ENCODE measurements at regions not wholly inside any gene's neighbourhood (a gene's known extent, or its start where the extent isn't known, plus 50 kb on each side); places are given as distances from the start of the nearest gene placed in this dataset.
"Not testable (repeated sequence)": the region's sequence is repeated elsewhere in the genome, so short reads cannot be mapped to it uniquely, and the experiment has no call there.

DNA sequence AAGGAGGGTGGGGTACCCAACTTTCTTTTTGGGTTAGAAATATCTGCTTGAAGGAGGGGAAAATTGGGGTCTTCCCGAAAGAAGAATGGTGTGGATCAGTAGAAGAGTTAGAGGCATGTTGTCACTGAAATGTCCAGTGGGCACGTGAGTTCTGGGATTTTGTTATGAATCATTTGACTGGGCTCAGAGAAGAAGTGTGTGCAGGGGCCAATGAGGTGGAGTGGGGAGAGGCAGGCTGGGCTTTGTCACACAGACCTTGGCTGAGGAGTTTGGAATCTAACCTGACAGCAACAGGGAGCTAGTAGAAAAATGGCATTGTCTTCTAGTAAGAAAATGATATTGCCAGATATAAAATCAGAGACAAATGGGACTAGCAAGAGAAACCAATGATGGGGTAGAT lies 436.8 kb downstream of the MFSD1 start:
- DNase-seq, result no peak

GRCh38 chr3:159239059-159239458 lies 437.2 kb downstream of the MFSD1 start:
- no peak for DNase-seq

- no peak for DNase-seq
These were observed 443.1 kb downstream of the MFSD1 start for GRCh38 chr3:159244933-159245332.

GRCh38 chr3:159245871-159246270 lies 444.0 kb downstream of the MFSD1 start:
- DNase-seq, result no peak

GRCh38 chr3:159246385-159246784 lies 444.5 kb downstream of the MFSD1 start:
- DNase-seq, result no peak

- no peak for DNase-seq
These were observed 447.8 kb downstream of the MFSD1 start for GRCh38 chr3:159249472-159250174.

GRCh38 chr3:159250961-159251360 lies 449.1 kb downstream of the MFSD1 start:
- no peak for DNase-seq

- no peak for DNase-seq
These were observed 450.4 kb downstream of the MFSD1 start for GRCh38 chr3:159252274-159252673.

DNA sequence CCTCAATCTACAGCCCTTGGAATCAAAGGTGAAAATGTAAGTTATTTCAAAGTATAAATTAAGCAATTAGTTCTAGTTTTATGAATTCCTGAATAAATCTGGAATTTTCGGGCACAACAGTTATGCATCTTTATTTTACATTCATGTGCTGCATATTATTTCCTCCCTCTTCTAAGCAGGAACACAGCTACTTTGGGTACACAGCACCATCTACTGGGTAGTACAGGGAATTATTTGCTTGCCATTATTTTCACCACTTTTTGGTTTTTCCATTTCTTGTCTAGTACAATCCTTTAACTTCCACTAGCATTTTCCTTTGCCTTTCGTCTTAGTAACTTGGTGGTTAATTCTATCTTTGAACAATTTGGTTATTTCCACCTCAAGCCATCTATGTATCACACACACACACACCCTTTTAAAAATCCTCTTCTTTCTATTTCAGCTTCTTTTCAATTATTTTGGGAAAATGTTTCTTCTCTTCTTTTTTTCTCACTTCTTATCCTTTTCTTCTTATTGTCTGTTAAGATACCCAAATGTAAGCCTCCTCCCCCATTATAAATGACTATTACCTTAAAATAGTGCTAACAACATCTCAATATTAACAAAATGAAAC lies 451.0 kb downstream of the MFSD1 start:
- no peak for DNase-seq

- DNase-seq, result no peak
These were observed 452.0 kb downstream of the MFSD1 start for GRCh38 chr3:159253860-159254259.

DNA sequence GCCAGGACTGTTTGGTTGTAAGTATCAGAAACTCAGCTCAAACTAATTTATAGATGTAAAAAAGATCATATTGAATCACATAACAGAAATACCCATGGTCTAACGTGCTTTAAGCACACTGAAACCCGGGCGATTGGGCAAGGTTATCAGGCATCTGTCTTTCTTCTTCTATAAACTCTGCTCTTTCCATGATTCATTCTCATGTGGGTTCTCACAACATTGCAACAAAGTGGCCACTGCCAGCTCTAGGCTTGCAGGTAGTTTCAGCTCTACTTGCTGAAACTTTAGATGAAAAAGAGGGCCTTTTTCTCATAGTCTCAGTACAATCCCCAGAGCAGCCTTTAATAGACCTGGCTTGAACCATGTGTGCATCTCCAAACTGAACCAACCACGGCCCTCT lies 456.1 kb downstream of the MFSD1 start:
- DNase-seq, result no peak

DNA sequence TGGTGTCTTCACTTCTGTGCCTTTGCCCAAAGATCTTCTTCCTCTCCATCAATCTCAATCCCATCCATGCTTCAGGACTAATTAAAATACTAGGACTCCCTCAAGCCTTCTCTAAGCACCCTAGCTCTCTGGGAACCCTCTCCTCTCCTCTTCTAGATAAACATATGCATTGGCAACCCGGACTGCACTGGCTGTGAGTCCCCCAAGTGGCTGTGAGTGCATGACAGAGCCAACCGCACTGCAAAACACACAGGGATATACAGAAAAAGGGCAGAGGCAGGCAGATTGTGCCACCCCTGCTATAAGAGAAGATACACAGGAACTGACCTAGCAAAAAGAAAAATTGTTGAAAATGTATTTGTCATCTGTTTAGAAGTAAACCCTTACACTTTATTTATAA lies 457.1 kb downstream of the MFSD1 start:
- no peak for DNase-seq

- peak; percentile 31 for DNase-seq
These were observed 458.3 kb downstream of the MFSD1 start for GRCh38 chr3:159260049-159260662.

DNA sequence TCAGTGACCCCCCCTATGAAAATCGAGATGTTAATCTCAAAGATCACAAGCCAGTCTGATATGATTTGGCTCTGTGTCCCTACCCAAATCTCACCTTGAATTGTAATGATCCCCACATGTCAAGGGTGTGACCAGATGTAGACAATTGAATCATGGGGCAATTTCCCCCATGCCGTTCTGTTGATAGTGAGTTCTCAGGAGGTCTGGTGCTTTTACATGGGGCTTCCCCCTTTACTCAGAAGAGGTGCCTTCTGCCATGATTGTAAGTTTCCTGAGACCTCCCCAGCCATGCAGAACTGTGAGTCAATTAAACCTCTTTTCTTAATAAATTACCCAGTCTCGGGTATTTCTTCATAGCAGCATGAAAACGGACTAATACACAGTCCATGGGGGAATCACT lies 459.5 kb downstream of the MFSD1 start:
- DNase-seq, result not testable (repeated sequence)

DNA sequence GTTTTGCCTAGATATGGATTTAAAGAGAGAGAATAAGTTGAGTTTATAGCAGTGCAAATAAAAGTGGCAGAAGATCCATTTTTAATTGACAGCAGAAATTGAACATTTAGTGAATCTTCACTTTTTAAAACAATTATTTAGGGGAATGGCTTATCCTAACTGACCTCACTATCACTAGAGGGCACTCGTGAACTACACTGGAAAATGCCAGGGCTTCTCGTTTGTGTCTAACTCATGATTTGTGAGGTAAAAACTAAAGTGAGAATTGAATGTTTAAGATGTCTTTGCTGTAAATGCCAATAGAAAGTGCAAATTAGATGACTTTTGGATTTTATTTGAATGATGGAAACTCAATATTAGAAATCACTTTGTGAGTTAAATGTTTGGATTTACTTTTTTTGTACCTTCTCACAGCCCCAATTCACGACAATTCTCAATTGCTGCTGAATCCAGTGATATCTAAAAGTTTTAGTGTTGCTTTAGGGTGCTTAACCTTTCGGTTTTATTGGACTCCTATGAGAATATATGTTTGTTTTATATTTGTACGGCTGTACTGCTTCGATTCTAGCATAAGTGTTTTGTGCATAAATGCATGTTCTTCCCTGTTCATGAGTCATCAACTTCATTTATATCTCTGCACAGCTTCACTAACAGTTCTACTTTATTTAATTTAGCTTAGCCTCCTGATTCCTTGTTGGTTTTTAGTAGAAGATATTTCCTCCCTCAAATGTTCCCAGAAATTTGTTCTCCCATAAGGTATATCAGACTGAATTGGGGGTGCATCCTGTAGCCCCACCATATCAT lies 462.1 kb downstream of the MFSD1 start:
- no peak for DNase-seq

DNA sequence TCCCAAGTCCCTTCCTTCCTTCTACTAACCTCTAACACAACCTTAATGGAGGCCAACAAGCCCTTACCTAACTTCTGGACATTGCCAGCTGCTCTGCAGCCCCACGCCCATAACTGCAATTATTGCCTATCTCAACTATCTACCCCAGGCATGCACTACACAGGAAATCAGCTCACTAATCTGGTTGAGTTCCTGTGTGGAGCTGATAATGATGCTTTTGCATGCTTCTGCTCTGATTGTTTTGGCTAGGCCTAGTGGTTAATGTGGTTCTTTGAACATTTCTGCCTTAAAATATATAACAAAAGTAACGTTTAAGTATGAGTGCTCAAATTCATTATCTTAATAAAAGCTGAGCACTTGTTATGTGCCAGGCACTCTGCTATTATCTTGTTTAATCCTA lies 463.9 kb downstream of the MFSD1 start:
- no peak for DNase-seq

DNA sequence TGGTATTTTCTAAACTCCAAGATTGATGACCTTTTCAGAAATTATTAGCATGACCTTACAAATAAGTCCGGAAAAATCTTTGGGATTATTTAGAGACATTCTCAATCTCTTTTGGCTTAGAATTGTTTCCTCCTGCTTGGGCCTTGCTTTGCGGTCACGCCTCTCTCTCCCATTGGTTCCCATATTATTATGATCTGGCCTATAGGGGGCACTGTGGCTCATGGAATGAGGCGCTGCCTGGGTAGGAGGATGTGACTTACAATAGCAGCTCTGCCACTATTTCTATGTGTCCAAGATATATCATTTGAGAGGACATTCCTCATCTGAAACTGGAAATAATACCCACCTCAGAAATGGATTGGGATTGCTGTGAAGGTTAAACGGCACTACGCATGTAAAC lies 464.9 kb downstream of the MFSD1 start:
- DNase-seq, result no peak

- no peak for DNase-seq
These were observed 470.1 kb downstream of the MFSD1 start for GRCh38 chr3:159271799-159272512.

GRCh38 chr3:159273070-159273469 lies 471.2 kb downstream of the MFSD1 start:
- DNase-seq, result no peak

- no peak for DNase-seq
These were observed 471.8 kb downstream of the MFSD1 start for GRCh38 chr3:159273608-159274007.

- DNase-seq, result no peak
These were observed 473.9 kb downstream of the MFSD1 start for GRCh38 chr3:159275741-159276140.

DNA sequence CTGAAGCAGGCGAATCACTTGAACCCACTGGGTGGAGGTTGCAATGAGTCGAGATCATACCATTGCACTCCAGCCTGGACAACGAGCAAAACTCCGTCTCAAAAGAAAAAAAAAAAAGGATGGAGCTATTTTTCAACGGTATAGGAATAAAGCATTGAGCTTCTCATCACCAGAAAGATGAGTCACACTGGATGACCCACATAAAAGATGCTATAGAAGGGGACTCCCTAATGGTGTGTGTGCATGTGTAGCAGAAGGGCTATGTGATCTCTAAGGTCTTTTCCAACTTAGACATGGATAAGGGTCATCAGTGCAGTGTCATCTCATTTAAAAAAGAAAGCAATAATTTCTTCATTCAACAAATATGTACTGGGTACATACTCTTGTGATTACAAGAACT lies 476.0 kb downstream of the MFSD1 start:
- no peak for DNase-seq

All from DMS79 (cell line).